ENCODE measurements at regions not wholly inside any gene's neighbourhood (a gene's known extent, or its start where the extent isn't known, plus 50 kb on each side); places are given as distances from the start of the nearest gene placed in this dataset.

- no peak for DNase-seq
Measured at GRCh38 chr16:48881272-48881671, 271.3 kb upstream of the N4BP1 start.

- DNase-seq = no peak
Measured at GRCh38 chr16:48879223-48880122, 269.5 kb upstream of the N4BP1 start.

GRCh38 chr16:48877946-48878345 is 268.0 kb upstream of the N4BP1 start:
- DNase-seq = no peak

- no peak for DNase-seq
Measured at GRCh38 chr16:48870141-48870540, 260.2 kb upstream of the N4BP1 start.

GRCh38 chr16:48865520-48865919 is 255.5 kb upstream of the N4BP1 start:
- DNase-seq = no peak

GRCh38 chr16:48864055-48864454 is 254.1 kb upstream of the N4BP1 start:
- no peak for DNase-seq

- no peak for DNase-seq
Measured at GRCh38 chr16:48862087-48862532, 252.1 kb upstream of the N4BP1 start.

- no peak for DNase-seq
Measured at GRCh38 chr16:48860341-48860740, 250.4 kb upstream of the N4BP1 start.

GRCh38 chr16:48852951-48853350 is 243.0 kb upstream of the N4BP1 start:
- no peak for DNase-seq

GRCh38 chr16:48852458-48852857 is 242.5 kb upstream of the N4BP1 start:
- no peak for DNase-seq

GRCh38 chr16:48850097-48850770 is 240.3 kb upstream of the N4BP1 start:
- DNase-seq = no peak

GRCh38 chr16:48846277-48846676 is 236.3 kb upstream of the N4BP1 start:
- no peak for DNase-seq

GRCh38 chr16:48845261-48845660 is 235.3 kb upstream of the N4BP1 start:
- DNase-seq = no peak

- no peak for DNase-seq
Measured at GRCh38 chr16:48838349-48838748, 228.4 kb upstream of the N4BP1 start.

GRCh38 chr16:48836636-48837035 is 226.7 kb upstream of the N4BP1 start:
- no peak for DNase-seq

GRCh38 chr16:48836067-48836466 is 226.1 kb upstream of the N4BP1 start:
- DNase-seq = no peak

GRCh38 chr16:48834576-48834975 is 224.6 kb upstream of the N4BP1 start:
- no peak for DNase-seq

- DNase-seq = no peak
Measured at GRCh38 chr16:48833461-48833860, 223.5 kb upstream of the N4BP1 start.

- no peak for DNase-seq
Measured at GRCh38 chr16:48831076-48831722, 221.2 kb upstream of the N4BP1 start.

- DNase-seq = no peak
Measured at GRCh38 chr16:48829336-48830310, 219.6 kb upstream of the N4BP1 start.

- DNase-seq = no peak
Measured at GRCh38 chr16:48824271-48824670, 214.3 kb upstream of the N4BP1 start.

- no peak for DNase-seq
Measured at GRCh38 chr16:48822431-48822830, 212.5 kb upstream of the N4BP1 start.

GRCh38 chr16:48820379-48820778 is 210.4 kb upstream of the N4BP1 start:
- no peak for DNase-seq

All from NCI-H1436 (cell line).